ENCODE measurements at regions not wholly inside any gene's neighbourhood (a gene's known extent, or its start where the extent isn't known, plus 50 kb on each side); places are given as distances from the start of the nearest gene placed in this dataset.

- no peak for TF ChIP-seq Cebpa-rat (IDR thresholded peaks at IDR 0.05)
- Histone ChIP-seq H3K27me3 (no peaks in the 10 kb centered on the region), H3K4me2 (no peak overlapping the region)
Observed at GRCh38 chr16:73384506-73385089, 336.7 kb upstream of the ZFHX3 start.

GRCh38 chr16:73383988-73384365, 336.0 kb upstream of the ZFHX3 start:
- no peak overlapping the region for H3K4me3 ChIP-seq
- no peaks in the 10 kb centered on the region for H3K36me3 ChIP-seq
- no peaks in the 10 kb centered on the region for H3K9me3 ChIP-seq
- H3K4me1 ChIP-seq: 0 out of 2 replicates have a peak, but pooled peaks cover 5% of the 10 kb centered on the region
- no peak overlapping the region for H3K4me2 ChIP-seq
- no peak overlapping the region for H3K27ac ChIP-seq
- no peaks in the 10 kb centered on the region for H3K27me3 ChIP-seq
- H4K20me1 ChIP-seq: no peaks in the 10 kb centered on the region
- TF ChIP-seq Cebpa-rat (IDR thresholded peaks at IDR 0.05): no peak
- no peak overlapping the region for H3K9ac ChIP-seq

More at GRCh38 chr16:73384506-73385089, 336.7 kb upstream of the ZFHX3 start:
- Histone ChIP-seq H3K9me3 (no peaks in the 10 kb centered on the region), H3K36me3 (no peaks in the 10 kb centered on the region), H4K20me1 (no peaks in the 10 kb centered on the region), H3K4me1 (0 out of 2 replicates have a peak, but pooled peaks cover 5% of the 10 kb centered on the region), H3K27ac (no peak overlapping the region), H3K9ac (no peak overlapping the region), H3K4me3 (no peak overlapping the region)

GRCh38 chr16:73383195-73383987, 335.5 kb upstream of the ZFHX3 start:
- Histone ChIP-seq H3K4me1 (0 out of 2 replicates have a peak, but pooled peaks cover 5% of the 10 kb centered on the region), H3K36me3 (no peaks in the 10 kb centered on the region), H3K27me3 (no peaks in the 10 kb centered on the region), H3K9ac (no peak overlapping the region), H3K9me3 (no peaks in the 10 kb centered on the region), H4K20me1 (no peaks in the 10 kb centered on the region), H3K4me3 (no peak overlapping the region), H3K4me2 (no peak overlapping the region), H3K27ac (no peak overlapping the region)
- TF ChIP-seq Cebpa-rat (IDR thresholded peaks at IDR 0.05): no peak

- H3K9me3 ChIP-seq: no peaks in the 10 kb centered on the region
- no peak overlapping the region for H3K4me3 ChIP-seq
- H3K4me2 ChIP-seq: no peak overlapping the region
- no peaks in the 10 kb centered on the region for H4K20me1 ChIP-seq
- H3K9ac ChIP-seq: no peak overlapping the region
- no peaks in the 10 kb centered on the region for H3K4me1 ChIP-seq
- H3K27me3 ChIP-seq: no peaks in the 10 kb centered on the region
- H3K27ac ChIP-seq: no peak overlapping the region
- no peaks in the 10 kb centered on the region for H3K36me3 ChIP-seq
- no peak for TF ChIP-seq Cebpa-rat (IDR thresholded peaks at IDR 0.05)
Observed at GRCh38 chr16:73378471-73378870, 330.5 kb upstream of the ZFHX3 start.

GRCh38 chr16:73371584-73372319, 323.8 kb upstream of the ZFHX3 start:
- Histone ChIP-seq H3K9me3 (no peaks in the 10 kb centered on the region), H4K20me1 (no peaks in the 10 kb centered on the region), H3K4me2 (no peak overlapping the region), H3K27ac (no peak overlapping the region), H3K9ac (no peak overlapping the region), H3K4me1 (no peaks in the 10 kb centered on the region), H3K4me3 (no peak overlapping the region), H3K36me3 (no peaks in the 10 kb centered on the region), H3K27me3 (no peaks in the 10 kb centered on the region)
- TF ChIP-seq Cebpa-rat (IDR thresholded peaks at IDR 0.05): no peak

GRCh38 chr16:73369851-73370250, 321.9 kb upstream of the ZFHX3 start:
- H3K27me3 ChIP-seq: no peaks in the 10 kb centered on the region
- no peaks in the 10 kb centered on the region for H3K4me1 ChIP-seq
- no peak overlapping the region for H3K27ac ChIP-seq
- no peaks in the 10 kb centered on the region for H4K20me1 ChIP-seq
- H3K36me3 ChIP-seq: no peaks in the 10 kb centered on the region
- H3K4me2 ChIP-seq: no peak overlapping the region
- H3K4me3 ChIP-seq: no peak overlapping the region
- no peak for TF ChIP-seq Cebpa-rat (IDR thresholded peaks at IDR 0.05)
- no peaks in the 10 kb centered on the region for H3K9me3 ChIP-seq
- H3K9ac ChIP-seq: no peak overlapping the region

GRCh38 chr16:73368715-73369114, 320.8 kb upstream of the ZFHX3 start:
- no peak for TF ChIP-seq Cebpa-rat (IDR thresholded peaks at IDR 0.05)
- no peak overlapping the region for H3K27ac ChIP-seq
- H3K4me2 ChIP-seq: no peak overlapping the region
- no peaks in the 10 kb centered on the region for H3K9me3 ChIP-seq
- H3K4me1 ChIP-seq: no peaks in the 10 kb centered on the region
- H3K4me3 ChIP-seq: no peak overlapping the region
- no peaks in the 10 kb centered on the region for H3K27me3 ChIP-seq
- H3K36me3 ChIP-seq: no peaks in the 10 kb centered on the region
- no peak overlapping the region for H3K9ac ChIP-seq
- no peaks in the 10 kb centered on the region for H4K20me1 ChIP-seq

GRCh38 chr16:73365016-73365551, 317.2 kb upstream of the ZFHX3 start:
- Histone ChIP-seq H3K4me3 (no peak overlapping the region), H3K27ac (no peak overlapping the region), H3K9me3 (no peaks in the 10 kb centered on the region), H3K4me2 (no peak overlapping the region), H3K4me1 (no peaks in the 10 kb centered on the region), H3K36me3 (no peaks in the 10 kb centered on the region), H3K27me3 (no peaks in the 10 kb centered on the region), H4K20me1 (no peaks in the 10 kb centered on the region), H3K9ac (no peak overlapping the region)
- no peak for TF ChIP-seq Cebpa-rat (IDR thresholded peaks at IDR 0.05)

GRCh38 chr16:73364413-73364812, 316.5 kb upstream of the ZFHX3 start:
- Histone ChIP-seq H3K27me3 (no peaks in the 10 kb centered on the region), H3K36me3 (no peaks in the 10 kb centered on the region), H3K4me3 (no peak overlapping the region), H3K4me1 (no peaks in the 10 kb centered on the region), H3K9me3 (no peaks in the 10 kb centered on the region), H3K4me2 (no peak overlapping the region), H4K20me1 (no peaks in the 10 kb centered on the region), H3K9ac (no peak overlapping the region), H3K27ac (no peak overlapping the region)
- no peak for TF ChIP-seq Cebpa-rat (IDR thresholded peaks at IDR 0.05)

- Histone ChIP-seq H4K20me1 (no peaks in the 10 kb centered on the region), H3K4me1 (no peaks in the 10 kb centered on the region), H3K9ac (no peak overlapping the region), H3K27me3 (no peaks in the 10 kb centered on the region), H3K36me3 (no peaks in the 10 kb centered on the region), H3K4me3 (no peak overlapping the region), H3K9me3 (no peaks in the 10 kb centered on the region), H3K27ac (no peak overlapping the region), H3K4me2 (no peak overlapping the region)
- no peak for TF ChIP-seq Cebpa-rat (IDR thresholded peaks at IDR 0.05)
Observed at GRCh38 chr16:73361061-73361460, 313.1 kb upstream of the ZFHX3 start.

Measured in BLaER1 (cell line).